GM23338 (cell line): ENCODE measurements at regions not wholly inside any gene's neighbourhood (a gene's known extent, or its start where the extent isn't known, plus 50 kb on each side); places are given as distances from the start of the nearest gene placed in this dataset.

Experiments used
- CREB1 ChIP-seq: fragments of 250-450 bp; sonication (Bioruptor Pico); IDR thresholded peaks from 2 replicates; pipeline ENCODE4 v1.5.0; 2020; ENCODE audit warnings: low read depth, mild to moderate bottlenecking, moderate library complexity
- CTCF ChIP-seq, 2 experiments: fragments of 200-600 bp in 1 of 2; sonication (generic) in 1 of 2; conservative IDR thresholded peaks; 2 replicates each; pipeline versions ENCODE4 v1.5.1 to v1.6.1; 2016 to 2017; ENCODE audit warnings: antibody characterized with exemption in 2 of 2, low read depth in 2 of 2, mild to moderate bottlenecking in 2 of 2, moderate library complexity in 1 of 2
- ETS1 ChIP-seq: IDR thresholded peaks from 2 replicates; pipeline ENCODE4 v1.6.1; 2016; ENCODE audit warnings: antibody characterized with exemption
- EZH2 ChIP-seq: fragments of 200-600 bp; sonication (generic); IDR thresholded peaks from one replicate; pipeline ENCODE4 v1.8.0; 2017; ENCODE audit warnings: antibody characterized with exemption, mild to moderate bottlenecking, low read depth; ENCODE audit not compliant: unreplicated experiment
- EZH2phosphoT487 ChIP-seq: fragments of 200-600 bp; sonication (generic); IDR thresholded peaks from one replicate; pipeline ENCODE4 v1.8.1; 2018; ENCODE audit warnings: antibody characterized with exemption; ENCODE audit not compliant: unreplicated experiment
- JUNB ChIP-seq: IDR thresholded peaks from one replicate; pipeline ENCODE4 v1.6.1; 2016; ENCODE audit warnings: antibody characterized with exemption; ENCODE audit not compliant: unreplicated experiment
- NANOG ChIP-seq: IDR thresholded peaks from 2 replicates; pipeline ENCODE4 v1.6.1; 2016; ENCODE audit warnings: antibody characterized with exemption, borderline replicate concordance
- POLR2AphosphoS5 ChIP-seq: IDR thresholded peaks from 2 replicates; pipeline ENCODE4 v1.6.1; 2016; ENCODE audit warnings: antibody characterized with exemption, low read depth
- REST ChIP-seq: IDR thresholded peaks from one replicate; pipeline ENCODE4 v1.6.1; 2018; ENCODE audit warnings: antibody characterized with exemption; ENCODE audit not compliant: unreplicated experiment
- ZNF114 ChIP-seq: fragments of 250-450 bp; sonication (Bioruptor Pico); IDR thresholded peaks from 2 replicates; pipeline ENCODE4 v1.5.0; 2020; ENCODE audit warnings: mild to moderate bottlenecking, moderate library complexity
- ZNF331 ChIP-seq: fragments of 250-450 bp; sonication (Bioruptor Pico); IDR thresholded peaks from 2 replicates; pipeline ENCODE4 v1.5.0; 2020; ENCODE audit warnings: low read depth, mild to moderate bottlenecking, moderate library complexity

- no peak for TF ChIP-seq CTCF (conservative IDR thresholded peaks at IDR 0.05; ENCODE audit: low read depth in 2 of 2)
- no peak for TF ChIP-seq REST
- TF ChIP-seq POLR2AphosphoS5 = no peak
- TF ChIP-seq EZH2phosphoT487 = no peak
- no peak for TF ChIP-seq ZNF114 (CRISPR knock-in tag)
- TF ChIP-seq CREB1 (CRISPR knock-in tag) = no peak
- no peak for TF ChIP-seq EZH2
- TF ChIP-seq ETS1 = no peak
- TF ChIP-seq JUNB = no peak
- no peak for TF ChIP-seq NANOG
- no peak for TF ChIP-seq ZNF331 (CRISPR knock-in tag)
Measured at GRCh38 chr21:19198801-19199200, 795.2 kb upstream of the TMPRSS15 start.
